Hepatocyte (in vitro differentiated cells): ENCODE measurements at regions not wholly inside any gene's neighbourhood (a gene's known extent, or its start where the extent isn't known, plus 50 kb on each side); places are given as distances from the start of the nearest gene placed in this dataset.

Source experiments
- DNase-seq: peaks from one replicate; pipeline ENCODE4 v3.0.0-alpha.2; 2016; ENCODE audit warnings: low spot score
- H2AFZ ChIP-seq: fragments of 200-600 bp; sonication (generic); 2 replicates; pipeline ENCODE4 v1.6.0; 2016; ENCODE audit warnings: antibody characterized with exemption, mild to moderate bottlenecking
- H3K27ac ChIP-seq: fragments of 200-600 bp; sonication (generic); 2 replicates; pipeline ENCODE4 v1.5.1; 2016; ENCODE audit warnings: mild to moderate bottlenecking
- H3K27me3 ChIP-seq: fragments of 200-600 bp; sonication (generic); 2 replicates; pipeline ENCODE4 v1.6.1; 2016
- H3K36me3 ChIP-seq: fragments of 200-600 bp; sonication (generic); replicated peaks from 2 replicates; pipeline ENCODE4 v1.5.1; 2016; ENCODE audit warnings: low read depth; ENCODE audit not compliant: insufficient read depth
- H3K4me1 ChIP-seq: fragments of 200-600 bp; sonication (generic); 2 replicates; pipeline ENCODE4 v1.5.1; 2016; ENCODE audit warnings: mild to moderate bottlenecking, moderate library complexity; ENCODE audit not compliant: insufficient read depth
- H3K4me2 ChIP-seq: fragments of 200-600 bp; sonication (generic); 2 replicates; pipeline ENCODE4 v1.6.0; 2016
- H3K4me3 ChIP-seq: fragments of 200-600 bp; sonication (generic); 2 replicates; pipeline ENCODE4 v1.5.1; 2016; ENCODE audit warnings: mild to moderate bottlenecking
- H3K79me2 ChIP-seq: fragments of 200-600 bp; sonication (generic); 2 replicates; pipeline ENCODE4 v1.6.0; 2017; ENCODE audit warnings: mild to moderate bottlenecking
- H3K9me2 ChIP-seq: fragments of 200-600 bp; sonication (generic); replicated peaks from 2 replicates; pipeline ENCODE4 v1.6.0; 2017; ENCODE audit warnings: mild to moderate bottlenecking; ENCODE audit not compliant: insufficient read depth
- H3K9me3 ChIP-seq: fragments of 200-600 bp; sonication (generic); 2 replicates; pipeline ENCODE4 v1.5.1; 2016; ENCODE audit warnings: low read depth, mild to moderate bottlenecking
- H4K20me1 ChIP-seq: fragments of 200-600 bp; sonication (generic); 2 replicates; pipeline ENCODE4 v1.6.0; 2016; ENCODE audit warnings: mild to moderate bottlenecking; ENCODE audit not compliant: insufficient read depth, poor library complexity, severe bottlenecking
- CTCF ChIP-seq: fragments of 200-600 bp; sonication (generic); IDR thresholded peaks from 2 replicates; pipeline ENCODE4 v1.5.1; 2016; ENCODE audit warnings: antibody characterized with exemption, mild to moderate bottlenecking; ENCODE audit not compliant: poor library complexity
- EZH2 ChIP-seq: fragments of 200-600 bp; sonication (generic); IDR thresholded peaks from 2 replicates; pipeline ENCODE4 v1.6.1; 2016; ENCODE audit warnings: antibody characterized with exemption, mild to moderate bottlenecking, borderline replicate concordance
- EZH2phosphoT487 ChIP-seq: fragments of 200-600 bp; sonication (generic); IDR thresholded peaks from one replicate; pipeline ENCODE4 v1.6.1; 2018; ENCODE audit warnings: antibody characterized with exemption, mild to moderate bottlenecking, low read depth, moderate library complexity; ENCODE audit not compliant: unreplicated experiment, severe bottlenecking
- WGBS: methylation state at CpG from one replicate; pipeline ENCODE4 v1.1.6; 2016; ENCODE audit warnings: low lambda C conversion rate; ENCODE audit errors: missing lambda C conversion rate; 5-methylcytosine and 5-hydroxymethylcytosine counted together

- DNase-seq, result no peak
- Histone ChIP-seq H4K20me1 (no peaks in the 10 kb centered on the region), H3K4me1 (no peaks in the 10 kb centered on the region), H3K9me2 (no peaks in the 10 kb centered on the region), H3K27ac (no peak overlapping the region), H3K36me3 (no peaks in the 10 kb centered on the region), H3K4me3 (no peak overlapping the region), H3K9me3 (no peaks in the 10 kb centered on the region), H2AFZ (no peak overlapping the region), H3K27me3 (no peaks in the 10 kb centered on the region), H3K4me2 (no peak overlapping the region), H3K79me2 (no peaks in the 10 kb centered on the region)
- WGBS, result 85% methylated on average over 6 of the region's 6 CpGs
- TF ChIP-seq EZH2 (no peak), CTCF (no peak), EZH2phosphoT487 (no peak)
These were observed 594.8 kb upstream of the ADGRL2 start for GRCh38 chr1:81205956-81206355.

GRCh38 chr1:81201779-81202178, 599.0 kb upstream of the ADGRL2 start:
- no peaks in the 10 kb centered on the region for H3K36me3 ChIP-seq
- no peaks in the 10 kb centered on the region for H3K27me3 ChIP-seq
- H3K4me1 ChIP-seq, result no peaks in the 10 kb centered on the region
- H3K79me2 ChIP-seq, result no peaks in the 10 kb centered on the region
- 95% methylated on average over 2 of the region's 2 CpGs for WGBS
- no peaks in the 10 kb centered on the region for H3K9me3 ChIP-seq
- no peak overlapping the region for H3K27ac ChIP-seq
- no peak overlapping the region for H3K4me3 ChIP-seq
- H4K20me1 ChIP-seq, result no peaks in the 10 kb centered on the region
- no peak for DNase-seq
- H3K9me2 ChIP-seq, result no peaks in the 10 kb centered on the region
- no peak overlapping the region for H3K4me2 ChIP-seq
- no peak overlapping the region for H2AFZ ChIP-seq
- TF ChIP-seq CTCF (no peak), EZH2 (no peak), EZH2phosphoT487 (no peak)

DNA sequence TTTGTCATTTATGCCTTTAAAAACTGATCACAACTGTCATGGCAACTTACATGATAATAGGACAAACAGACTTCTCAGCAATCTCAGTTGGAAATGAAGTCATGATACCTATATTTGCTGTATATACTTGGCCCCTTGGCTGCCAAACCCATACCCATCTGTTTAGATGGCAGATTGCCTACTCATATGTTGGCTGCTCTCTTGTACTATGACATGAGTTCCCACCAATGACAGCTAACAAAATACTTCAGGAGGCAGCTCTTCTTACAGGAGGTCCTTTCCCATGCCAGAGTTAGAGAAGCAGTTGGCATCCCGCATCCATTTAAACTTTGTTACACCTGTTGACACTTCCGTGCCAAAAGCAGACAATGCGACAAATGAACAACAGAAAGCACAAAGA, 603.1 kb upstream of the ADGRL2 start:
- 96% methylated on average over 3 of the region's 3 CpGs for WGBS
- no peaks in the 10 kb centered on the region for H3K27me3 ChIP-seq
- H3K79me2 ChIP-seq, result no peaks in the 10 kb centered on the region
- H4K20me1 ChIP-seq, result no peaks in the 10 kb centered on the region
- no peak overlapping the region for H3K4me3 ChIP-seq
- H3K36me3 ChIP-seq, result no peaks in the 10 kb centered on the region
- H2AFZ ChIP-seq, result no peak overlapping the region
- H3K27ac ChIP-seq, result no peak overlapping the region
- H3K4me1 ChIP-seq, result no peaks in the 10 kb centered on the region
- no peak overlapping the region for H3K4me2 ChIP-seq
- TF ChIP-seq CTCF, result no peak
- no peak for TF ChIP-seq EZH2
- TF ChIP-seq EZH2phosphoT487, result no peak
- H3K9me3 ChIP-seq, result no peaks in the 10 kb centered on the region
- DNase-seq, result no peak
- H3K9me2 ChIP-seq, result no peaks in the 10 kb centered on the region
